Activated CD8-positive, alpha-beta memory T cell treated with anti-CD3 and anti-CD28 coated beads, Interleukin-2, amount 50 U/mL, for 4 hours (primary cell): ENCODE measurements at regions not wholly inside any gene's neighbourhood (a gene's known extent, or its start where the extent isn't known, plus 50 kb on each side); places are given as distances from the start of the nearest gene placed in this dataset.
A peak's percentile ranks its signal among the peaks of the same experiment; 100 is the strongest.

ENCODE experiments used
- DNase-seq: peaks from one replicate; pipeline ENCODE4 v3.0.0-alpha.2; 2020

DNA sequence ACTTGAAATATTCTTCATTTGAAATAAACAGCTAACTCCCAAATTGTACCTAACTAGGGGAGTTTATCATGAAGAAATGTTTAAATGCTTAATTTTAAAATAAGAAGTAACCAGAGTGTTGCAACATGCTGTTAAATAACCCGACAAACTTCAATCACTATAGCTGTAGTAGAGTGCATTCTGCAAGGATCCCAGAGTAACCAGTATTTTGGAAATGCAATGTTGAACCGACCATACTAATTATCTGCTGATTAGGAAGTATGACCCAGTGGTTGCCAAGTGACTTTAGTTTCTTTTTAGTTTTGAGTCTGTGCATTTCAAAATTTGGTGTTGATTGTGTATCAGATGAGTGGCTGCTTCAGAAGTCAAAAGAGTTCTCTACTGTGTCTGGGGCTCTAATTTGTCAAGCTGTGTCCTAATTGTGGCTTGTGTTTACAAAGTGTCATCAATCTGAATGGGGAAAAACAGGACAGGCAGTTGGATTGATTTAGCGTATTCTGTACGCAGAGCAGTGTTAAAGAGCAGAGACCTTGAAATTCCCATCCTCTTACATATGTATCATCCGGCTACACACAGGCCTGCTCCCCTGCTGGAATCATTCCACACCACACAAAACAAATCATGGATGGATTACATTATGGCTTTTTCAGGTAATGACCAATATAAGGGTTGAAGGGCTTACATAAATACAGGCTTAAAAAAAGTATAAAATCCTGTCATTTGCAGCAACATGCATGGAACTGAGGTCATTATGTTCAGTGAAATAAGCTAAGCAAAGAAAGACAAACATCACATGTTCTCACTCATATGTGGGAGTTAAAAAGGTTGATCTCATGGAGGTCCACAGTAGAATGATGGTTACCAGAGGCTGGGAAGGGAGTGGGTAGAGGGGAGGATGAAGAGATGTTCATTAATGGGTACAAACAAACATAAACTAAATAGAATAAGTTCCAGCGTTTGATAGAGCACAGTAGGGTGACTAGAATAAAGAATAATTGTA is 351.5 kb downstream of the KLF12 start:
- no peak for DNase-seq

DNA sequence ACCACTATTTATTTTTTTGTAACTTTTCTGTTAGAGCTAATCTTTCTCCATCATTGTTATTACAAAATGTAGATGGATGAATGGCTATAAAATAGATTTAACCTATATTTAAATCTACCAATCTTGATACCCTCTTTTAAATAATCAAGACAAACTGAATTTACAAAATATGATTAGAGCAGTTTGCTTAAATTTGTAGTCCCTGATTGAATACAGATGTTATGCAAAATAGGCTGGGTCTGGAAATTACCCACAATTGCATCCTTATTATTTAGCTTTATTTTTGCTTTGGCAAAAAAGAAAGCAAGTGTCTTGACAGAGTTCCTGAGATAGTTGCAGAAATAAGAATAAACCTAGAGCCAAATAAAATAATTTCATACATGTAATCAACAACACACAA is 352.8 kb downstream of the KLF12 start:
- no peak for DNase-seq

GRCh38 chr13:73779881-73780280 is 354.3 kb downstream of the KLF12 start:
- no peak for DNase-seq

DNA sequence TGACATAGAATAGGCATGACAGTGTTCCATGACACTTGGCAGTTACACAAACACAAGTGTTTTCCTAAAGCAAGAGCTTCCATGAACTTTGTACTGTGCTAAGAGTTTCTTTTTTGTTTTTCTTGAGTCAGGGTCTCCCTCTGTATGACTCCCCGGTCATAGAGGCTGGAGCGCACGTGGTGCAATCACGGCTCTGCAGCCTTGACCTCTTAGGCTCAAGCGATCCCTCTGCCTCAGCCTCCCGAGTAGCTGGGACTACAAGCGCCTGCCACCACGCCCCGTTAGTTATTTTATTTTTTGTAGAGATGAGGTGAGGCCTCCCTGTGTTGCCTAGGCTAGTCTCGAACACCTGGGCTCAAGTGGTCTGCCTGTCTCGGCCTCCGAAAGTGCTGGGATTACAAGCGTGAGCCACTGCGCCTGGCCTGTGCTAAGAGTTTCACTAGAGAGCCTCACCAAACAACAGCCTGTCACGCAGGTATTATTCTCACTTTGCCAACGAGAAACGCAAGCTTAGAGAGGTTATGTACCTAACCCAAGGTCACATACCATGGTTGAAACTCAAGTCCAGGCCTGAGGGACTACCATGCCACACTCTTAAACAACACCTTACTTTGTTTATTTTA is 355.9 kb downstream of the KLF12 start:
- no peak for DNase-seq

DNA sequence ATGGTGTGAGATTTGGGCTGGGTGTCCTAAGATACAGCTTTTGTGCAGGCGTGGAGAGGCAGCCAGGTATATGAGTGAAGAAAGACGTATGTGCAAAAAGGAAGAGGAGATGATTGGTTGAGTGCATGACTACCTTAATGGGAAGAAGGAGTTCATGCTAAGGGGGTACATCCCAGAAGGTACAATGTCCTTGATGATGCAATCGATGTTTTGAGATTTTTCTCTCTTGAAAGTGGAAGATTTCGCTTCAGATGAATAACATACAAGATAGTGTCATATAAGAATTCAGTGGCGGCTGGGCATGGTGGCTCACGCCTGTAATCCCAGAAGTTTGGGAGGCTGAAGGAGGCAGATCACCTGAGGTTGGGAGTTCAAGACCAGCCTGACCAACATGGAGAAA is 357.1 kb downstream of the KLF12 start:
- DNase-seq, result no peak

DNA sequence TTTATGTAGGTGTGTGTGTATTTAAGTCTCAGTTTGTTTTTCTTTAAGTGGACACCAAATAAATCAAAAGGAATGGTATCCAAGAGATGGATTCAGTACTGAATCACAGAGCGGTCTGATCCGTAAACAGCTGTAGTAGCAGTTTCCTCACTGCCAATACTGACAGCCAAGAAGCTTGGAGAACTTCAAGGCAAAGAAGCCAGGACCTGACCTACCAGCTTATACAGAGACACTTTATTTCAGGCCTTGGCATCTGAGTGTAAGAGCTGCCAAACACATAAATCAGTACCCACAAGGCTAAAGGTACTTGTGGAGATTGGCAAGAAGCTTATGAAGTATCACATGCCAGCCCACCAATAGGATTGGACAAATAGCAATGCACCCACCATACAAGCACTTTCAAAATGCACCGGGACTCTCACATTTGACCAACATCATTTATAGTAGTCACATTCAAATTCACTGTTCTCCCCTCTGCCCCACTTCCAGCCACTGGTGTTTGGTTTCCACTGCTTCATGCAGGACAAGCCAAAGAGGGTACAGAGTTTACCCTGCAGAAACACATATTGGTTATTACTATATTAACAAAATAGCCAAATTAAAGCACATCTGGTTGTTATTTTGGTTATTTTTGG is 357.9 kb downstream of the KLF12 start:
- DNase-seq, result no peak

- DNase-seq, result no peak
Observed at GRCh38 chr13:73773168-73773549, 361.0 kb downstream of the KLF12 start.

- no peak for DNase-seq
Observed at GRCh38 chr13:73772449-73773167, 361.6 kb downstream of the KLF12 start.

DNA sequence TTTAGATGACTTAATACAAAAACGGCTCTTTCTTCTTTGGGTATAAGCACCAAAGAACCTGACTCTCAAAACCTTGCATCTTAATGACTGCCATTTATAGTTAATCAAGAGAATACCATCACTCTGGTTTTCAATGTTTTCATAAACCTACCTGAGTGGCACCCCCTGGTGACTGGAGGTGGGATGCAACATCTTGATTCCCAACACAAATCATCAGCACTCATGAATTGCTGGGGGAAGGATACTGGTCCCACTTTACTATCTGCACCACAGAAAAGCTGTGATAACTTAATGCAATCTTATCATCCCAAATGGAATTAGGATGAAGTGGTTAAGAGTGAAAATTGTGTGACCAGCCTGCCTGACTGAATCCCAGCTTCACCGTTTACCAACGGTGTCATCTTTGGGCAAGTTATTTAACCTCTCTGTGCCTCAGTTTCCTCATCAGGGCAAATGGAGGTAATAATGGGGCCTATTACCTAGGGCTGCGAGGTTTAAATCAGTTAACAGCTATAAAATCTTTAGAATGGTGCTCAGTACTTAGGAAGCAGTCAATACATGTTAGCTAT is 366.4 kb downstream of the KLF12 start:
- peak; percentile 28 for DNase-seq

- no peak for DNase-seq
Observed at GRCh38 chr13:73767191-73767741, 366.9 kb downstream of the KLF12 start.

- peak; percentile 68 for DNase-seq
Observed at GRCh38 chr13:73765651-73766384, 368.4 kb downstream of the KLF12 start.

GRCh38 chr13:73759434-73759833 is 374.8 kb downstream of the KLF12 start:
- no peak for DNase-seq

- no peak for DNase-seq
Observed at GRCh38 chr13:73757481-73758233, 376.5 kb downstream of the KLF12 start.

DNA sequence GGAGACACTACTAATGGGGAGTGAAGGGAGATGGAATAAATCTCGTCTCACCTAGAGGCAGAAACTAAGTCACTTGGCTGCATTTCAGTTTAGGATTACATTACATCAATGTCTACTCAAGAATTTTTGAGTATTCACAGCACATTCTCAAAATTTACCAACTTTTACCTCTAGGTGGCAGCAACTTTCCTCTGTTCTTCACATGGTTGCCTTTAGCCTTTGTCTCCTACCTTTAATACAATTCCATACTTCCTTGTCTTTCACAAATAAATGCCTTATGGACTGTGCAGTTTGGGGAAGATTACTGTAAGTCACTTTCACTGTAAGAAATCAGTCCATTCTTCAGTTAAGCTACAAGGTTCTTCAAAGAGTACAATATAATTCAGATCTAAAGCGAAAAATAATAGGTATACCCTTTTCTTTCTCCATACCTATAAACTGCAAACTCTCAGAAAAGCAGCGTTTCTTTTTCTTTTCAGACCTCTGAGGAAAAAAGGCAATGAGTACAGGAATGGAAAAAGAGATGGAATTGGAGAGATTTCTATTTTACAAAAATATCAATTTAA is 379.4 kb downstream of the KLF12 start:
- no peak for DNase-seq

DNA sequence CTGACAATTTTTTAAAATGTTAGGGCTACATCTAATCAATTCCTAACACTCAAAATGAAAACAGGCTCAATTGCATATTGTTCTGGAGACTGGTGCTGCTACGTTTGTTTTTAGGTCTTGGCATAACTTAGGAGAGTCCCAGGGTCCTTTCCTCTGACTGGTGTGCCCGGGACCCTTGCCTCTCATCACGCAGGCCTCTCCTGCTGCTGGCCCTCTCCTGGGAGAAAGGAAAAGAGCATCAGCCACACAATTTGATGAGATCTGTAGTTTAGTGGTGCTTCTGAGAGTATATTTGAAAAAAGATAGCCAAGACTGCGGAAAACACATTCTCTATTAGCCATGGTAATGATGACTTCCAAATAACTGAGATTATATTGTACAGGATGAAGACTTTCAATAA is 380.0 kb downstream of the KLF12 start:
- no peak for DNase-seq

DNA sequence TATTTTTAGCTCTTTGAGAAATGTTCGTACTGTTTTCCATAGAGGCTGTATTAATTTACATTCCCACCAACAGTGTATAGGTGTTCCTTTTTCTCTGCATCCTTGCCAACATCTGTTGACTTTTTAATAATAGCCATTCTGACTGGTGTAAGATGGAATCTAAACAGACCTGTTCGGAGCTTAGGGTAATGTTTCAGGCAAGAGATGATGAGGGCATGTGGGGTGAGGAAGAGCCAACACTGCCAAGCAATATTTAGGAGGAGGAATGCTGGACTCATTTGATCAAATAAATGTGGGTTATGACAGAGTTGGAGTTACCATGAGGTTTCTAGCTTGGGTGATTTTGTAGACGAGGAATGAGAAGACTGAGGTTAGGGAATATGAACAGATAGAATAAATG is 382.9 kb downstream of the KLF12 start:
- DNase-seq, result no peak

GRCh38 chr13:73748404-73748803 is 385.8 kb downstream of the KLF12 start:
- DNase-seq, result no peak

DNA sequence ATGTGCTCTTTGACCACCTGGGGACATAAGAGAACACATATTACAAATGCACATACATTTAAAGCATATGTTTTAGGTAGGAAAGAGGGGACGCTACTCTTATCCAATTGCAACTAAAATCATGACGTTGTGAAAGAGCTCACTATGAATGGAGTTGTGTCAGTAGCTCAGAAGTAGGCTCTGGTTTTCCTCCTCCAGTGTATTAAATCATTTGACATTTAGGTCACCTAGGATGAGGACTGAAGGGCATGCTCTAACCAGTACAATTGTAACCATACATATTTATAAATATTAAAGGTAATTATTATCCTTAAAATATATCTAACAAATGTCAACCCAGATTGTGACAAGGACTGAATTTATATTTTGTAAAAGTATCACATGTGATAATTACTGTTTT is 389.0 kb downstream of the KLF12 start:
- DNase-seq, result no peak

GRCh38 chr13:73742982-73743381 is 391.2 kb downstream of the KLF12 start:
- DNase-seq, result no peak

GRCh38 chr13:73741742-73742141 is 392.5 kb downstream of the KLF12 start:
- DNase-seq, result no peak

- peak; percentile 21 for DNase-seq
Observed at GRCh38 chr13:73741111-73741510, 393.1 kb downstream of the KLF12 start.
